Hematopoietic multipotent progenitor cell (in vitro differentiated cells): ENCODE measurements at regions not wholly inside any gene's neighbourhood (a gene's known extent, or its start where the extent isn't known, plus 50 kb on each side); places are given as distances from the start of the nearest gene placed in this dataset.
A peak's percentile ranks its signal among the peaks of the same experiment; 100 is the strongest.

Experiments
- DNase-seq, 3 donors: peaks; one replicate each; pipeline ENCODE4 v3.0.0-alpha.2; 2011 to 2015; ENCODE audit warnings: low read depth in 2 of 3, low spot score in 2 of 3

DNA sequence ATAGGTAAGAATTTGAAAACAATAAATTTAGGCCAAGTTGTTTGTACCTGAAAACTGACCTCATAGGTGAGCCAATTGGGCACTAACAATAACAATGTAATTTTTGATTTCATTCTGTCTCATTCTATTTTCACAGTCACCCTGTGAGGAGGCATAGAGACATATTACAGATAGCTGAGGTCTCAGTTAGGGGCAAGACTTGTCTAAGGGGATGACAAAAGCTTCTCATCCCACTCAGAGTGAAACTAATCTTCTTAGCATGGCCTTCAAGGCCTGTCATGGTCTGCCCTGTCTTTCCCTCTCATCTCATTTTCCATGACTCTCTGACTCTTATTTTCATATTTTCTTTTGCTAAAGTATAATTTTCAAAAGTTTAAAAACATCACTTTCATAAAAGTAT lies 562.0 kb upstream of the TNP1 start:
- no peak for DNase-seq

DNA sequence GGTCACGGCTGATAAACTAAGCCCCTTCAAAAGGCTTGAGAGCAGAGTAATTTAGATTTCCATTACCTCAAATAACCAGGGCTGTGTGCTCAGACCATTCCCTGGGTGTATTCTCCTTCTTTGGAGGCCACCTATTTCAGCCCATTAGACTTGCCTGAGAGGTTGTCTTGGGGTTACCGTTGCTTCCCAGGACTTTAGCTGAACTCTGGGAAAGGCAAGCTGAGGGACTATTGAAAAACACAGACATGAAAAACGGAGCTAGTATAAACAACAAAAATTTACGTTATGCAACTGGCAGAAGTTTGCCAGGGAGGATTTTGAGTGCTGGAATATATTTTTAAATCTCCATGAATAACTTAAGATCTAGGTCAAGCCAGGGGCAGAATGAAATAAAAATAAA lies 561.0 kb upstream of the TNP1 start:
- no peak for DNase-seq

DNA sequence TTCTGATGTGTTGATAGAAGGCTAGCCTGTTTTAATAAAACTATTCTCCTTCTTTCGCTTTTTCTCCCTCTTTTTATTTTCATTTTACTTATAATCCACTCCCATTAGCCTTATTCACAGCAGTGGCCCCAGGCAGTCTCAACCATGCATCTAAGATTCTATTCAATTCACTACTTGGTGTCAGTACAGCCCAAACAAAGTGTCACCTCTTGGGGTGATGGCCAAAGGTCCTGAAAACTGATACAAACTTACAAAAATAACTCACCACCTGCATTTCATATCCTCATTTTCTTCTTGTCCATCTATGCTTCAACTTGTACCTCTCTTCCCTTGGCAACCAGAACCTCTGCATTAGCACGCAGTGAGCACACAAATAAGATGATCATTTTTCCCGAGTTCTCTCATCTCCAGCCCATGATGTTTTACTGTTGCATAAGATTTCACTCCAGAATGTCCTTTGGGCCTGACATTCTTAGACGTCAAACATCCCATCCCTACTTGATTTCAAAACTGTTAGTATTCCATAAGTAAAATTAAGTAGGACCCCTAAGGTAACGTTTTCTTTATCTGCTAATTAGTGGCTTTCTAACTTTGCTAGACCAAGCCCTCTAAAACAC lies 559.3 kb upstream of the TNP1 start:
- no peak for DNase-seq

DNA sequence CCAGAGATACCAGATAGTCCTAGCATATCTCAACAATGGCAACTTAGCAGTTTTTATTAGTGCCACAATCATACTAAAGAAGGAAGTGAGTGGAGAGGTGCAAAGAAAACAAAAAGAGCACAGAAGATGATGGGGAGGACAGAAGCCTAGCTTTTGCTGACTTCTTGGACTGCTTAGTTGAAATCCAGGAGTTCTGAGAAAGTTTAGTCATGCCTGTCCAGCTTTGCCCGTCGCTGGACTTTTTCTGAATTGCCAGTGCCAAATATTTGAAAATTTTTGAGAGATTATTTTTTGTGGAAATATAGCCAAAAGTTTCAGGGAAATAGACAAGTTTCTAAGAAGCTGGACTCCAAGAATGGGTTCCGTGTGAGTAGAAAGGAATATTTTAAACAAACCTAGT lies 558.7 kb upstream of the TNP1 start:
- DNase-seq, result no peak

DNA sequence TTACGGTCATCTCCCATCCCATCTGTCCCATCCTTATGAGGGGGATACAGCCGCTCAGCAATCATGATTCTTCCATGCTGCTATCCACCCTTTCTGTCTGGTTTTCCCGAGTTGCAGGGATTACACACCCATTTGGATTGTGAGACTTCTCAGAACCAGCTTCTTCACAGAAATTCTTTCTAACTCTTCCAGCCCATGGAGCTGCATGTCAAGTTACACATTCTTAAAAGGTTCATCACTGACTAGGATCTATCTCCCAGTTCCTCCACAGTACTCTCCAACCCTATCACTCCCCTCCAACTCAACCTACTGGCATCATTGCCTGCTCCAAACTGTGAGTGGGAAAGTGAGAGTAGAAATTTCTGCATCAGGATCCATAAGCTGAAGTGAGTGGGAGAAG lies 558.2 kb upstream of the TNP1 start:
- DNase-seq, result no peak

DNA sequence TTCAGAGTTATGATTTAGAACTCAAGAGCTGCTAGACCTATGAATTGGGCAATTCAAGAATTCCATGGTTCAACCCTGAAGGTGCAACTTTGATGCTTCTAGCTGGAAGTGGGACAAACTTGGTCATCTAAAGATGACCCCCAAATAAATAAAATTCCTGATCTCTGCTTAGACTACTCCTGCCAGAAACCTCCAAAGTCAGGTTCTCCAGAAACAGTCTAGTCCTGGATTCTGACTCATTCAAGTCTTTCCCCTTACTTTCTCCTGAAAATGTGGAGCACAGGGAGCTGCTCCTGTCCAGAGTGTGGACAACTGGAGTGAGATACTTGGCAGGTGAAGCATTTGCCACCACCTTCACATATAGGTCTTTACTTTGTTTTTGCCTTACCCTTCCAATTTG lies 557.7 kb upstream of the TNP1 start:
- no peak for DNase-seq

DNA sequence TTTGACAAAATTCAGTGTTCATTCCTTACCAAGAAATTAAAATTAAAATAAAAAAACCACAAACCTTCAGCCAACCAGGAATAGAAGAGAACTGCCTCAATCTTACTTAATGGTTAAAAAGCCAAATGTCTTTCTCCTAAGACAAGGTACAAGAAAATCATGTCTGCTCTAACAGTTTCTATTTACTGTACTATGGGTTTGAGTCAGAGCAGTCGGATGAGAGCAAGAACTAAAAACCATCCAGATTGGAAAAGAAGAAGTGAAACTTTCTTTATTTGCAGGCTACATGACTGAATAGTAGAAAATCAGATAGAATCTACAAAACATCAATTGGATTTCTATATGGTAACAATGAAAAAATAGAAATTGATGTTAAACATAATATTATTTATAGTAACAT lies 555.5 kb upstream of the TNP1 start:
- DNase-seq, result no peak

DNA sequence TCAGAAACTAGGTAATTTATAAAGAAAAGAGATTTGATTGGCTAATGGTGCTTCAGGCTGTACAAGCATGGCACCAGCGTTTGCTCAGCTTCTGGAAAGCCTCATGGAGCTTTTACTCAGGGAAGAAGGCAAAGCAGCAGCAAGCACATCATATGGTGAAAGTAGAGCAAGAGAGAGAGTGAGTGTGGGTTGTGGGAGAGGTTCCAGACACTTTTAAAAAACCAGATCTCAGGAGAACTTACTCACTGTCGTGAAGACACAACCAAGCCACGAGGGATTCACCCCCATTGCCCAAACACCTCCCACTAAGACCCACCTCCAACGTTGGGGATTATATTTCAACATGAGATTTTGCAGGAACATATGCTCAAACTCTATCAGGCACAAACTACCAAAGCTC lies 554.6 kb upstream of the TNP1 start:
- DNase-seq, result no peak

DNA sequence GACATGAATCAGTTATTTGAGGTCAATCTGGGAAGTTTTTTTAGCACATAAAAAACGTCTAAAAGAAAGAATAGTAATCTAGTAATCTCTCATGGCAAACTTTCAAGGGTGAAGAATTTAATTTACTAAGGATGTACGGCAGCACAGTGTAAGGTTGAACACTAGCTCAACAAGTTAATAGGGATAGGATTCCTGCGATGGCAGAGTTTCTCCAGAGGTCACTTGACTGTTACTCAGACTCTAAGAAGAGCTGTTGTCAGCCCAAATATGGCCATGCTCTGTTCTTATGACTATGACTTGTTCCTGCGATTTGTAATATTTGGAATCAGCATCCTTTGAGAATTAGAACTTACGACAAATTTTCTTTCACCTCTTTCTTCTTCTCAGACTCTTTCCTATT lies 553.3 kb upstream of the TNP1 start:
- no peak for DNase-seq

DNA sequence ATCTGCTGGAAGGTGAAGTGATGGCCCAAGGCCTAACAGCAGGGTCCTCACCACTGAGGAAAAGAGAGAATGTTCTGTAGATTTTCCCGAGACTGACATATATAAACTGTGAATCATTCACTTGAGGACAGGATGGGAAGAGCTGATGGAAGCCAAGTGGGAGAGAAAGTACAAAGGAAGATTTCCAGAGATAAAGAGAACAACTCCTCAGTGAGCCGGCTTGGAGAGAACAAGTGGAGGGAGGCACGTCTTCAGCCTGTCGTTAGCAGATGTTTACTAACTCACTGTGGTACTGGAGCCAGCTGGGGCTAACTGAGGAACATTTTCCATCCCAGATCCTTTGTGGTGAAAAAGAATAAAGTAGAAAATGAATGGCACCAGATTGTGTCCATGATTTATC lies 552.9 kb upstream of the TNP1 start:
- DNase-seq, result no peak

DNA sequence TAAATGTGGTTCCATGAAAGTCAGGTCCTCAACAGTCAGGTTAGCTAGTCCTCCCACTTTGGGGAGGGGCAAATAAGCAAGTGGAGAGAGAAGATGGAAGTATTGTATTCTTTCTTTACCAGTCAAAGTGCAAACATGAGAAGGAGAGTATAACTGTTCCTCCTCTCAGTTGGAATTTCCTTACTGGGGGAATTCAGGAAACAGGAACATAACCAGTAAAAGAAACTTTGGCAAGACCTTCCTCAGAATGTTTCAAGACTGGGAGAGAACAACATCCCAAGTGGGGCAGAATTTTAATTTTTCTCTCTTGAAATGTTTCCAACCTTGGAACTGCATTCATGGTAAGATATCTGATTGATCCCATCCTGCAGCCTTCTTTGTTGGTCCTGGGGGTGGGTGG lies 552.4 kb upstream of the TNP1 start:
- DNase-seq, result no peak

DNA sequence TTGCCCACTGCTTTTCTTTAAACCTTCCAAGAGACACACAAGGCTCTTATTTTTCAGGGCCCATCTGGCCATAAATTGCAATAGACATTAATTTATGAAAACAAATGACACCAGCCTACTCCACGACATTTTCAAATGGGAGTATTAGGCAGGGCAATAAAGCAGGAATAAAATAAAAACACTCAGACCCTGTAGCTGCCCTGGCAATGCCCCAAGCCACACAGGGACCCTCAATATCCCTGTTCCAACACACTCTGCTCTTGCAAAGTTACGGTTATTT lies 550.8 kb upstream of the TNP1 start:
- DNase-seq, result no peak

DNA sequence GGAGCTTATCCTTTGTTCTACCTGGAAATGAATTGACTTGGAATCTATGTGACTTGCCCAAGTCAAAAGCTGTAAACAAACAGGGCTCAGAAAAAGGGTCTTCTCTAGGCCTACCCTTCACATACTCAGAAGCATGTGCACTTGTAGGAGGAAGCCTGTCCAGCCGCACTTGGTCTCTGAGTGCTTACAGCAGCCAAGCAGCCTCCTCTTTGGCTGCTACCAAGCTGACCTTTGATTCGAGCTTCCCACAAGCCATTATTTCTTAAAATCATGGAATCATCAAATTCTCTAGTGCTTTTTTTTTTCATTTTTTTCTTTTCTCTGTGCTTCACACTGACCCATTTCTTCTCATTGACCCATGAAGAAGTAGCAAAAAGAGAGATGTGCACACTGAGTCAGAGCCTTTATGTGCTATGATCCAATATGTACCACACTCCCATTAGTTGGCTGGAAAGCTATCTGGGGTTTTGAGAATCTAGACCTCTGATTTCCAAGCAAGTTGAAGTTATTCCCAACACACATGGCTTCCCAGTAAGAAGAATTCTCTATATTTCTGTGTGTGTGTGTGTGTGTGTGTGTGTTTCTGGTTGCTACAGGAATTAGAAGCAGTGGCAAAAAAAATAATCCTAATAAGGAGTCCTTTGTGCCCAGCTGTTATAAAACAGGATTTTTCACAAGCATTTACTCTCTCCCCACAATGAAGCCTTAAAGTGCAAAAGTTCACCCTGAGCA lies 550.3 kb upstream of the TNP1 start:
- no peak for DNase-seq

DNA sequence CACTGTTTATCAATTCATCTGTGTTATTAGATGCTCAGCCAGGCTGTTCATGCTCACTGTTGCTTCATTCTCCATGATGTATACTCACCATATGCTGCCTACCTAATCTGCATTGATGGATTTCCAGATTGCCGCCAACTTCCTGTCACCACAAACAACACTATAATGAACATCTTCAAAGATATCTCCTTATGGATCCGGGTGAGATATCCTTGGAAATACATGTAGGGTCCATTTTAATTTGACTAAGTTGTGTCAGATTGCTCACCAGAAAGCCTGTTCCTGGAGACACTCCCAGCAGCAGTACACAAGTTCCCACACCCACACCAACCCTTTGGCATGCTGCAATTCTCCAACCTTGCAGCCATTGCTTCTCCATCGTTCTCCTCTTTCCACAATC lies 547.5 kb upstream of the TNP1 start:
- no peak for DNase-seq

DNA sequence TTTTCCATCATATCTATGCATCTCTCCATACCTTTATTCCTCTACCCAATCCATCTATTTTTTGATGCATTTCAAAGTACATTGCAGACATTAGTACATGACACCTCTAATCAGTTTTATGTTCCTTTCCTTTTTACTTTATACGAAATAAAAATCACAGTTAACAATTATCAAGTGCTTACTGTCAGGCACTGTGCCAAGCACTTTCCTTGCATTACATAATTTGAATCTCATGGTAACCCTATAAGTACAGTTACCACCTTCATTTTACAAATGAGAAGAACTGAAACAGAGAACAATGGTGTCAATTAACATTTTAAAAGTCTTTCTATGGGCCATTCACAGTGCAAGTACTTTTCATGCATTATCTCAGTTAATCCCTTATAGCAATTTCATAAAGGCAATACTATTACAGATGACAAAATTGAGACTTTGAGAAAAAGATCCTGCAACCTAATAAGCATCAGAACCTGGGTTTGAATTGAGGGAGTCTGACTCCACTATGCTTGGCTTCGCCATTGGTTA lies 544.4 kb upstream of the TNP1 start:
- no peak for DNase-seq

DNA sequence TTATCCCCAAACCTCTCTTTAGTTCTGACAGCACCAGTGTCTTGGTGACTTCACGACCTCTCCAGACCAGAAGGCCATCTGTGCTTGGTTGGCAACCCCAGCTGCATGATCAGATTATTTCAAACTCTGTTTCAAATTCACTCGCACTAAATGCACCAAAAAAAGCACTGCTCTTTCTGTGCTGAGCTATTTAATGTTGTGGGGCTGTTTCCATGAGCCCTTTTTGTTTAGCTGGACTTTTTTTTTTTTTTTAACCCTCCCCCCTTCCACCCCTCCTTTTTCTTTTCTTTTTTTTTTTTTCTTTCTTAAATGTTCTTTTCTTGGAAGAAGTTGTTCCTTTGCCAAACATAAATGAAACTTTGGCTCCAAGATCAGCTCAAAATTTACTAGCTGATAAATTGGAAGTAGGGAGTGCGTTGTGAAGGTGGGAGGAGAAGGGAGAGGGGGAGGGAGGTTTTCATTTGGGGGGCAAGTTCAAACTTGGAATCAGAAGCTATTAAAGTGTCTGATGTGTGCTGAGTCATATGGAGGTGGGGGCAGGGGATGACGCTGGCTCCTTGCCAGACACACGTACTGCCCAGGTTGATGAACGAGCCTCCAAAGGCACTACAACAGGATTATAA lies 543.0 kb upstream of the TNP1 start:
- DNase-seq, result no peak

DNA sequence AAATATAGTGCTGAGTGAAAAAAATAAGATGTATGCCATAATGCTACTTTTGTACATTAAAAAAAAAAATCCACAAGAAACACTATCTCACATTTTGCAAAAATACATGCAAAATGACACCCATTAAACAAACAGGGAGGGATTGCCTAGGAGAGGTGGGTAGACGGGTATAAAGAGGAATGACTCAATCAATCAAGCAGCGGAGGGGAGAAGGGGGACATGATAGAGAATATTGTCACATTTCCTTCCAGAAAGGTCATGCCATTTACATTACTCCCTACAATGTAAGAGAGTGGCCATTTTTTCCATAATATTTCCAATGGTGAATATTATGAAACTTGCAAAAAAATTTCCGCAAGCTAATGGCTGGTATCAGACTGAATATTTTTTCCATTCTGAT lies 542.3 kb upstream of the TNP1 start:
- no peak for DNase-seq

DNA sequence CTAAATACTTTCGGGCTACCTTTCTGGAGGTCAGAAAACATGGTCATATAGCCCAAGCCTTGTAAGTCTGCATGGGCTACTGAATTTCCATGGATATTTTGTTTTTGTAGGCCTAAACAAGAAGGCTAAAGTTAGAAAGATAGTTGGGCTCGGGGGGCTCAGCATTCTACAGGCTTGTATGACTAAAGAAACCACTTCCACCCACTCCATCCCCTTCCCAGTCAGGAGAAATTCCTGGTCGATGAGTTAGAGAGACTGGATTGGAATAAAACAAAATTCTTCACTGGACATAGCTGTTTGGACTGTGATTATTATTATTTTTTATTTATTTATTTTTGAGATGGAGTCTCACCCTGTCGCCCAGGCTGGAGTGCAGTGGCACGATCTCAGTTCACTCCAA lies 539.4 kb upstream of the TNP1 start:
- no peak for DNase-seq

DNA sequence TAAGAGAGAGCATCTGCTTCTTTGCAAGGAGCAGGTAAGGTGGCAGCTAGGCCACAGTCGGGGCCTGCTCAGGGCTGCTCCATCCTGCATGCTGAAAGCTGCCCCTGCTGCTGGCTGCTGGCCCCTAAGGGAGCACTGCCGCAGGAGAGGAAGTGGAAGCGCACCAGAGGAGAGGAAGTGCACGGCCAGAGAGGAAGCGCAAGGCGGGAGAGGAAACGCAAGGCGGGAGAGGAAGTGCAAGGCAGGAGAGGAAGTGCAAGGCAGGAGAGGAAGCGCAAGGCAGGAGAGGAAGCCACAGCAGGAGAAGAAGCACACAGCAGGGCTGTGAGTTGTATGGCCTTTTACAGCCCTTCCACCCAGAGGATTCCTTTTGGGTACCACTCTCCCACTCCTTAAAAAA lies 539.0 kb upstream of the TNP1 start:
- peak in 1 of 3 donors; percentile 19 for DNase-seq

DNA sequence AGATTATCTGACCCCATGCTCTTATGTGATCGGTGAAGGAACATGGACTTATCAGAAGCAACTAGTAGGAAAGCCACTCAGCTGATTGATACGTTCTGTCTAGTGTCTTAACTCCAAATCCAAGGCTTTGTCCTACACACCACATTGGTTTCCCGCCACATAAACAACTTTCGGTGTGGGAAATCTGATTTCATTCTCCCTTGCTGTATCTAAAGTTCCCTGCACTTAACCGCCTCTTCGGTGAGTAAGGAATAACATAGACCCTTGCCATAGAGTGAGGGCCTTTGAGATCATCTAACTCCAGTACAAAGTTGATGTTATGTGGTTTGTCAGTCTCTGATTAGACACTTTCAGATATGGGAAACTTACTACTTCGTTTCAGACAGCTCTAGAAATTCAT lies 538.2 kb upstream of the TNP1 start:
- DNase-seq, result no peak

DNA sequence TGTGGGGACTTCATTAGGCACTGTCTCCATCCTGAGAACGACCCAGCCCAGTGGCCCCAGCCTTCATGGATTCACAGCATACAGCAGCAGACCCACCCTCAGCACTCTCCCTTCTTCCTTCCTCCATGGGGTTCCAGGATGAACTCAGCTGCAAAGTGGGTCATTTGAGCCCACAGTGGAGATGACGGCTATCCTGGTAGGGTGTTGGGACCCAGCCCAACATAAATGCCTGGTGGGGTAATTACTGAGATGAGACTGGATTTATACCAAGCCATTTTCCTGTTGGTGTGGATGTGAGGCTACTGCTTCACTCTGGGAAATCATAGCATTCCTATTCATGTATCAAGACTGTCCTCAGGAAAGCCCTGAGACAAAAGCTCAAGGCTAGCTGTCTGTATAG lies 536.7 kb upstream of the TNP1 start:
- DNase-seq, result no peak

DNA sequence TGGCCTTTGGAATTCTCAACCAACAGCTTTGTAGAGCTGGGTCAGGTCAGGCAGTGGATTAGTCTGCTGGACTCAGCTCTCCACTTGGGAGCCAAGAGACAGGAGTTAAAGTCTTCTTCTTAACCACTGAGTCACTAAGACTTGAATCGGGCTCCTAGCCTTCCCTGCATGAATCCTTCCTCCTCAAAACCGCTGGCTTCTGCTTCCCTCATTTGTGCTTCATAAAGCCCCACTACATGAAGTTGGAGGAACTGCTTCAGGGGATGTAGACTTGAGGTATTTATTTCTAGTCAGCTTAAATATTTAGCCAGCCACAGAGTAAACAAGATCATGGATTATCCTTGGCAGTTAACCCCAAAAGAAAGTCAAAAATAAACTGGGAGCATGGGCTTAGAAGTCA lies 536.3 kb upstream of the TNP1 start:
- DNase-seq, result no peak
